ENCODE measurements at regions not wholly inside any gene's neighbourhood (a gene's known extent, or its start where the extent isn't known, plus 50 kb on each side); places are given as distances from the start of the nearest gene placed in this dataset.

DNA sequence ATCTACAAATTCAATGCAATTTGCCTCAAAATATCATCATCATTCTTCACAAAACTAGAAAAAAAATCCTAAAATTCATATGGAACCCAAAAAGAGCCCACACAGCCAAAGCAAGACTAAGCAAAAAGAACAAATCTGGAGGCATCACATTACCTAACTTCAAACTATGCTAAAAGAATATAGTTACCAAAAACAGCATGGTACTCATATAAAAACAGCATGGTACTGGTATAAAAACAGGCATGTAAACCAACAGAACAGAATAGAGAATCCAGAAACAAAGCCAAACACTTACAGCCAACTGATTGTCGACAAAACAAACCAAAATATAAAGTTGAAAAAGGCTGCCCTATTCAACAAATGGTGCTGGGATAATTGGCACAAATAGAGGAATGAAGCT is 278.1 kb downstream of the TPBG start:
- Histone ChIP-seq H3K27ac (no peak overlapping the region), H3K4me3 (no peak overlapping the region), H3K9me3 (no peaks in the 10 kb centered on the region), H3K27me3 (no peaks in the 10 kb centered on the region), H3K36me3 (no peaks in the 10 kb centered on the region), H3K4me1 (no peaks in the 10 kb centered on the region)
- TF ChIP-seq, protein P1, sequence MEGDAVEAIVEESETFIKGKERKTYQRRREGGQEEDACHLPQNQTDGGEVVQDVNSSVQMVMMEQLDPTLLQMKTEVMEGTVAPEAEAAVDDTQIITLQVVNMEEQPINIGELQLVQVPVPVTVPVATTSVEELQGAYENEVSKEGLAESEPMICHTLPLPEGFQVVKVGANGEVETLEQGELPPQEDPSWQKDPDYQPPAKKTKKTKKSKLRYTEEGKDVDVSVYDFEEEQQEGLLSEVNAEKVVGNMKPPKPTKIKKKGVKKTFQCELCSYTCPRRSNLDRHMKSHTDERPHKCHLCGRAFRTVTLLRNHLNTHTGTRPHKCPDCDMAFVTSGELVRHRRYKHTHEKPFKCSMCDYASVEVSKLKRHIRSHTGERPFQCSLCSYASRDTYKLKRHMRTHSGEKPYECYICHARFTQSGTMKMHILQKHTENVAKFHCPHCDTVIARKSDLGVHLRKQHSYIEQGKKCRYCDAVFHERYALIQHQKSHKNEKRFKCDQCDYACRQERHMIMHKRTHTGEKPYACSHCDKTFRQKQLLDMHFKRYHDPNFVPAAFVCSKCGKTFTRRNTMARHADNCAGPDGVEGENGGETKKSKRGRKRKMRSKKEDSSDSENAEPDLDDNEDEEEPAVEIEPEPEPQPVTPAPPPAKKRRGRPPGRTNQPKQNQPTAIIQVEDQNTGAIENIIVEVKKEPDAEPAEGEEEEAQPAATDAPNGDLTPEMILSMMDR (IDR thresholded peaks at IDR 0.05) = no peak
- TF ChIP-seq POLR2A (IDR thresholded peaks at IDR 0.05) (no peak), EP300 (IDR thresholded peaks at IDR 0.05) (no peak), POLR2AphosphoS5 (IDR thresholded peaks at IDR 0.05) (no peak)
- no peak for DNase-seq (ENCODE audit: low spot score in 2 of 2)
- WGBS = 86% methylated on average over 1 of the region's 1 CpG

DNA sequence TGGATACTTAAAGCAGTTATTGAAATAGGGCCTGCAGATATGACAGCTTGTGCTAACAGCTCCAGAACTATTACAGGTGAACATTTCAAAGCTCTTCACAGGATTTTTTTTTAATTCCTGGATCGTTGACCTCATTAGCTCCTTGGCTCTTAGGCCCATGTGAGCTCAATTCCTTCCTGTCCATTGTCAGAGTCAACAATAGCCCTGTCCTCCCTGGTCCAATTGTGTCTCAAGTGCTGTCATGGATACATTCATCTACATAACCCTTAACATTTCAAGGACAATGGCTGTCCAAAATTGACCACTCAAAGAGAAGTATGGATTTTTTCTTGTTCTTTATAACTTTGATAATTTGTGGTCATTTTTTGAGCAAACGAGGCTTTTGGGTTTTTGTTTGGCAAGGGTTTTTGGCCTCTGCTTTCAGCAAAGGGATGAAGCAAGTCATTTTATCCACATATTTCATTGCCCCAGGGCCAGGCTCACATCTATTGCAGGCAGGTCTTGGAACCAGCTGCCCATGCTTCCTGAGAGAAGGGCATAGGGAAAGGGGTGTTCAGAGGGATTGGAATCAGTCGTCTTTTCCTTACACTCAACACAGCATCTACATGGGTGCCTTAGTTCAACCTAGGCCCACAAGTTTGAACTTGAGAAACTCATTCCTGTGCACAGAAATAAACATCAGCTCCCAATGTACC is 282.1 kb downstream of the TPBG start:
- no peaks in the 10 kb centered on the region for H3K9me3 ChIP-seq
- WGBS = 51% methylated on average over 3 of the region's 3 CpGs
- no peak overlapping the region for H3K4me3 ChIP-seq
- H3K36me3 ChIP-seq = no peaks in the 10 kb centered on the region
- H3K4me1 ChIP-seq = no peaks in the 10 kb centered on the region
- H3K27me3 ChIP-seq = no peaks in the 10 kb centered on the region
- DNase-seq (ENCODE audit: low spot score in 2 of 2) = no peak
- TF ChIP-seq EP300 (IDR thresholded peaks at IDR 0.05) (no peak), POLR2AphosphoS5 (IDR thresholded peaks at IDR 0.05) (no peak), POLR2A (IDR thresholded peaks at IDR 0.05) (no peak)
- TF ChIP-seq, protein P1 (IDR thresholded peaks at IDR 0.05) = no peak
- no peak overlapping the region for H3K27ac ChIP-seq

DNA sequence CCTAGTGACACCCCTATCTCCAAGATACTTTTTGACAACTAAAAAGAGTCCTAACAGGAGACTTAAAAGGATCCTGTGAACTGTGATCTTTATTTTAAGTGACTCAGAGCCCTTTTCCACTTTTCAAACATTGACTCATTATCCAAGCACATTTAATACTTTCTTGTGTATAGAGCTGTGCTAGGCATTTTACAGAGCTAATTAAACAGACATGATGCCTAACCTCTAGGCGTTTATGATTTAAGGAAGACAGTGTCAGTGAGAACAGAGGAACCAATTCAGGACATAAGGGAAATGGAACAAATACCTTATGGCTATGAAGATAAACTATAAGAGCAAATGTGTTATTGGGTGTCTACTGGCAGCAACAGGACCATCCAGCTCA is 282.6 kb downstream of the TPBG start:
- no peak overlapping the region for H3K27ac ChIP-seq
- no peaks in the 10 kb centered on the region for H3K9me3 ChIP-seq
- WGBS = 50% methylated on average over 1 of the region's 1 CpG
- H3K4me1 ChIP-seq = no peaks in the 10 kb centered on the region
- H3K4me3 ChIP-seq = no peak overlapping the region
- H3K27me3 ChIP-seq = no peaks in the 10 kb centered on the region
- no peak for DNase-seq (ENCODE audit: low spot score in 2 of 2)
- TF ChIP-seq, protein P1 (IDR thresholded peaks at IDR 0.05) = no peak
- TF ChIP-seq POLR2A (IDR thresholded peaks at IDR 0.05) (no peak), POLR2AphosphoS5 (IDR thresholded peaks at IDR 0.05) (no peak), EP300 (IDR thresholded peaks at IDR 0.05) (no peak)
- H3K36me3 ChIP-seq = no peaks in the 10 kb centered on the region

DNA sequence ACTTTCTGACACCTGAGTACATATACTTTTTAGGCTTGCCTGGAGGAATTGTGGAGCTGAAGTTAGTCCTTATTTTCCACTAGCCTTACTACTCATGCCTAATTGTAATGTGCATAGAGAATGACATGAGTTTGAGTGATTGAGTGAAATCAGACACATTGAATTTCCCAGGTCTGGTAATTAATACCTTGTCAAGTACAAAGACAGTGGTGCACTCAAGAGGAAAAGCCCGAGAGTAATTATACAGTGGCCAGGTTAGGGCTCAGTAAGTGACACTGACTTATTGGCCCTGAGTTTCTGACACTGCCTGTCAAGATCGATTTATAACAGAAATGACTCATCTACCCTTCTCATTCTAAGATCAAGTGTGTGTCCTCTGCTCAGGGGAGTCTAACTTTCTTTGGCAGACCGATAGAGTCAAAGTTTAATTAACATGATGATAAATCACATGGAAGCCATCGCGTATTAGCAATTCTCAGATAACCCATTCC is 288.3 kb downstream of the TPBG start:
- H3K27ac ChIP-seq = no peak overlapping the region
- WGBS = 58% methylated on average over 5 of the region's 5 CpGs
- no peaks in the 10 kb centered on the region for H3K9me3 ChIP-seq
- H3K4me3 ChIP-seq = no peak overlapping the region
- no peaks in the 10 kb centered on the region for H3K27me3 ChIP-seq
- TF ChIP-seq POLR2A (IDR thresholded peaks at IDR 0.05) = no peak
- no peak for TF ChIP-seq EP300 (IDR thresholded peaks at IDR 0.05)
- TF ChIP-seq, protein P1 (IDR thresholded peaks at IDR 0.05) = no peak
- no peak for TF ChIP-seq POLR2AphosphoS5 (IDR thresholded peaks at IDR 0.05)
- no peaks in the 10 kb centered on the region for H3K36me3 ChIP-seq
- H3K4me1 ChIP-seq = no peaks in the 10 kb centered on the region
- no peak for DNase-seq (ENCODE audit: low spot score in 2 of 2)

DNA sequence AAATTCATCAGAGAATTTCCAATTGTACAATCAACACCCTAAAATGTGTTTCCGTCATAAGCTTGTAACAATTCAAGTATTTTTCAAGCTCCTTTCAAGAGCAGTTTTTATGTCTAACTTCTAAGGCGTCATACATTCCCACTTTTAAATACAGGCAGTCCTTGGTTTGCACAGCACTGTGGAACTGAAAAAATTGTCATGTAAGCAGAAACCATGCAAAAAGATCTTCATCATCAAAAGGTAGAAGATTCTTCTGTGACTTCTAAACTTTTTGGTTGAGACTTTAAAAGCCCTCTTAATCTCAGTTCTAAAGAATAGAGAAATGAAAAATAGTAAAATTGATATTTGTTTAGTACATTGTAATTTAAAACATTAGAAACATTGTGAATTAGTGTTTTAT is 315.6 kb downstream of the TPBG start:
- no peaks in the 10 kb centered on the region for H3K4me1 ChIP-seq
- TF ChIP-seq, protein P1 (IDR thresholded peaks at IDR 0.05) = no peak
- TF ChIP-seq POLR2A (IDR thresholded peaks at IDR 0.05) (no peak), EP300 (IDR thresholded peaks at IDR 0.05) (no peak), POLR2AphosphoS5 (IDR thresholded peaks at IDR 0.05) (no peak)
- 93% methylated on average over 2 of the region's 2 CpGs for WGBS
- DNase-seq (ENCODE audit: low spot score in 2 of 2) = no peak
- H3K36me3 ChIP-seq = no peaks in the 10 kb centered on the region
- H3K27me3 ChIP-seq = no peaks in the 10 kb centered on the region
- H3K27ac ChIP-seq = no peak overlapping the region
- peaks cover 9% of the 10 kb centered on the region for H3K9me3 ChIP-seq
- H3K4me3 ChIP-seq = no peak overlapping the region

All from suprapubic skin (tissue), 4 donors.